Stimulated activated effector memory CD8-positive, alpha-beta T cell treated with anti-CD3 and anti-CD28 coated beads, Interleukin-12 subunit alpha, Interleukin-12 subunit beta, amount 100 ng/mL, for 72 hours (primary cell): ENCODE measurements at regions not wholly inside any gene's neighbourhood (a gene's known extent, or its start where the extent isn't known, plus 50 kb on each side); places are given as distances from the start of the nearest gene placed in this dataset.
A peak's percentile ranks its signal among the peaks of the same experiment; 100 is the strongest.
"Not testable (repeated sequence)": the region's sequence is repeated elsewhere in the genome, so short reads cannot be mapped to it uniquely, and the experiment has no call there.

ENCODE experiments used
- ATAC-seq: fragments of 150-1000 bp; cut with Tn5 transposase; 2 replicates; pipeline ENCODE4 v1.10.0; 2021
- DNase-seq, 2 donors: peaks; one replicate each; pipeline ENCODE4 v3.0.0; 2021 to 2022; ENCODE audit warnings: low spot score in 2 of 2
- H3K27ac Mint-ChIP-seq: one replicate; pipeline ENCODE4 v1.8.0; 2022; ENCODE audit warnings: mild to moderate bottlenecking, mixed read lengths
- H3K36me3 Mint-ChIP-seq: one replicate; pipeline ENCODE4 v1.8.0; 2022; ENCODE audit warnings: mild to moderate bottlenecking, mixed read lengths
- H3K4me1 Mint-ChIP-seq: one replicate; pipeline ENCODE4 v1.8.0; 2022; ENCODE audit warnings: mixed read lengths
- H3K4me3 Mint-ChIP-seq: one replicate; pipeline ENCODE4 v1.8.0; 2022; ENCODE audit warnings: mild to moderate bottlenecking, mixed read lengths
- H3K9me3 Mint-ChIP-seq: one replicate; pipeline ENCODE4 v1.8.0; 2022; ENCODE audit warnings: mixed read lengths

- Mint-ChIP-seq H3K27ac (no peak overlapping the region), H3K9me3 (peaks cover 10% of the 10 kb centered on the region), H3K4me3 (no peak overlapping the region), H3K36me3 (no peaks in the 10 kb centered on the region), H3K4me1 (no peaks in the 10 kb centered on the region)
- ATAC-seq (no peak), DNase-seq (no peak)
These were observed 335.0 kb upstream of the SFRP2 start for GRCh38 chr4:154123897-154124296.

GRCh38 chr4:154120690-154121345, 331.9 kb upstream of the SFRP2 start:
- H3K27ac Mint-ChIP-seq, result no peak overlapping the region
- ATAC-seq, result no peak
- no peaks in the 10 kb centered on the region for H3K4me1 Mint-ChIP-seq
- no peak for DNase-seq
- H3K36me3 Mint-ChIP-seq, result no peaks in the 10 kb centered on the region
- no peak overlapping the region for H3K4me3 Mint-ChIP-seq
- H3K9me3 Mint-ChIP-seq, result no peaks in the 10 kb centered on the region

GRCh38 chr4:154120006-154120676, 331.3 kb upstream of the SFRP2 start:
- Mint-ChIP-seq H3K36me3 (no peaks in the 10 kb centered on the region), H3K4me1 (no peaks in the 10 kb centered on the region), H3K4me3 (no peak overlapping the region), H3K9me3 (no peaks in the 10 kb centered on the region), H3K27ac (no peak overlapping the region)
- DNase-seq, result no peak
- no peak for ATAC-seq

GRCh38 chr4:154119317-154119716, 330.4 kb upstream of the SFRP2 start:
- DNase-seq, result no peak

GRCh38 chr4:154117726-154118125, 328.8 kb upstream of the SFRP2 start:
- DNase-seq, H3K4me3 Mint-ChIP-seq, H3K27ac Mint-ChIP-seq, H3K9me3 Mint-ChIP-seq, ATAC-seq, H3K4me1 Mint-ChIP-seq, H3K36me3 Mint-ChIP-seq: not testable (repeated sequence)

More at GRCh38 chr4:154119317-154119716, 330.4 kb upstream of the SFRP2 start:
- ATAC-seq, result no peak
- H3K4me1 Mint-ChIP-seq, result no peaks in the 10 kb centered on the region
- no peak overlapping the region for H3K27ac Mint-ChIP-seq
- no peak overlapping the region for H3K4me3 Mint-ChIP-seq
- H3K36me3 Mint-ChIP-seq, result no peaks in the 10 kb centered on the region
- no peaks in the 10 kb centered on the region for H3K9me3 Mint-ChIP-seq

- Mint-ChIP-seq H3K4me3 (no peak overlapping the region), H3K36me3 (no peaks in the 10 kb centered on the region), H3K4me1 (no peaks in the 10 kb centered on the region), H3K9me3 (peaks cover 6% of the 10 kb centered on the region), H3K27ac (no peak overlapping the region)
- DNase-seq (no peak), ATAC-seq (no peak)
These were observed 318.5 kb upstream of the SFRP2 start for GRCh38 chr4:154107337-154107736.

- Mint-ChIP-seq H3K4me1 (no peaks in the 10 kb centered on the region), H3K4me3 (no peak overlapping the region), H3K9me3 (no peaks in the 10 kb centered on the region), H3K27ac (no peak overlapping the region), H3K36me3 (no peaks in the 10 kb centered on the region)
- no peak for ATAC-seq
- no peak for DNase-seq
These were observed 299.9 kb upstream of the SFRP2 start for GRCh38 chr4:154088741-154089140.

- Mint-ChIP-seq H3K9me3 (no peaks in the 10 kb centered on the region), H3K36me3 (no peaks in the 10 kb centered on the region), H3K4me1 (no peaks in the 10 kb centered on the region), H3K27ac (no peak overlapping the region), H3K4me3 (no peak overlapping the region)
- no peak for ATAC-seq
- no peak for DNase-seq
These were observed 297.4 kb upstream of the SFRP2 start for GRCh38 chr4:154086247-154086646.

- H3K4me1 Mint-ChIP-seq, result no peaks in the 10 kb centered on the region
- peaks cover 3% of the 10 kb centered on the region for H3K9me3 Mint-ChIP-seq
- no peak for ATAC-seq
- H3K4me3 Mint-ChIP-seq, result no peak overlapping the region
- DNase-seq, result no peak
- no peaks in the 10 kb centered on the region for H3K36me3 Mint-ChIP-seq
- H3K27ac Mint-ChIP-seq, result no peak overlapping the region
These were observed 296.0 kb upstream of the SFRP2 start for GRCh38 chr4:154084864-154085263.

GRCh38 chr4:154082760-154083535, 294.1 kb upstream of the SFRP2 start:
- Mint-ChIP-seq H3K4me1 (no peaks in the 10 kb centered on the region), H3K36me3 (no peaks in the 10 kb centered on the region), H3K27ac (no peak overlapping the region), H3K9me3 (peaks cover 3% of the 10 kb centered on the region), H3K4me3 (no peak overlapping the region)
- no peak for DNase-seq
- peak; percentile 20 for ATAC-seq

- no peak for ATAC-seq
These were observed 292.5 kb upstream of the SFRP2 start for GRCh38 chr4:154081391-154081790.

GRCh38 chr4:154078504-154079350, 289.8 kb upstream of the SFRP2 start:
- H3K36me3 Mint-ChIP-seq, result no peaks in the 10 kb centered on the region
- ATAC-seq, result no peak
- H3K4me3 Mint-ChIP-seq, result no peak overlapping the region

More at GRCh38 chr4:154081391-154081790, 292.5 kb upstream of the SFRP2 start:
- DNase-seq, result no peak
- Mint-ChIP-seq H3K9me3 (peaks cover 3% of the 10 kb centered on the region), H3K27ac (no peak overlapping the region), H3K4me3 (no peak overlapping the region), H3K36me3 (no peaks in the 10 kb centered on the region), H3K4me1 (no peaks in the 10 kb centered on the region)

GRCh38 chr4:154076921-154077320, 288.0 kb upstream of the SFRP2 start:
- no peak overlapping the region for H3K4me3 Mint-ChIP-seq
- ATAC-seq (no peak), DNase-seq (no peak)
- no peaks in the 10 kb centered on the region for H3K4me1 Mint-ChIP-seq
- H3K9me3 Mint-ChIP-seq, result peaks cover 8% of the 10 kb centered on the region
- no peak overlapping the region for H3K27ac Mint-ChIP-seq
- H3K36me3 Mint-ChIP-seq, result no peaks in the 10 kb centered on the region

More at GRCh38 chr4:154078504-154079350, 289.8 kb upstream of the SFRP2 start:
- Mint-ChIP-seq H3K27ac (no peak overlapping the region), H3K9me3 (peaks cover 3% of the 10 kb centered on the region), H3K4me1 (no peaks in the 10 kb centered on the region)
- DNase-seq, result no peak

- H3K27ac Mint-ChIP-seq, result no peak overlapping the region
- H3K4me1 Mint-ChIP-seq, result no peaks in the 10 kb centered on the region
- H3K36me3 Mint-ChIP-seq, result no peaks in the 10 kb centered on the region
- no peak overlapping the region for H3K4me3 Mint-ChIP-seq
- ATAC-seq (peak; percentile 66), DNase-seq (no peak)
- peaks cover 5% of the 10 kb centered on the region for H3K9me3 Mint-ChIP-seq
These were observed 284.4 kb upstream of the SFRP2 start for GRCh38 chr4:154073107-154073822.
